ENCODE measurements at regions not wholly inside any gene's neighbourhood (a gene's known extent, or its start where the extent isn't known, plus 50 kb on each side); places are given as distances from the start of the nearest gene placed in this dataset.

DNA sequence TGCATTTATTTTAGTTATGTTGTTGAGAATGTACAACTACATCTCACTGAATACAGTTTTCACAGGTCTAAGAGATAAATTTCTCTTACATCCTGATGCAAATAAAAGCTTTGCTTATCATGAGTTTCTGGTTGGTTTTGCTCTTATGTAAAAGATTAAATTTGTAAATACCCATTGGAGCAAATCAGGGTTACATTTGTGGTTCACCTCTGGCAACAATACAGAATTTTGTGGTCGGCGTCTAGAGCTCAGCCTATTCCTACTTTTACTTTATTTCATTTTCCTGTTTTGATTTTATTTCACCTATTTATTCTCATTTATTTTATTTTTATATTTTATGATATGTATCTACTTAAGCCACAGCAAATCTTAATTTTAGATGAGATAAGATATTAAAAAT, 271.9 kb upstream of the MARCKS start:
- TF ChIP-seq EZH2phosphoT487 (IDR thresholded peaks at IDR 0.05; ENCODE audit: borderline replicate concordance), result no peak
- no peak for TF ChIP-seq POLR2AphosphoS5 (IDR thresholded peaks at IDR 0.05; ENCODE audit: low read depth, low read length)
- TF ChIP-seq, protein P1, sequence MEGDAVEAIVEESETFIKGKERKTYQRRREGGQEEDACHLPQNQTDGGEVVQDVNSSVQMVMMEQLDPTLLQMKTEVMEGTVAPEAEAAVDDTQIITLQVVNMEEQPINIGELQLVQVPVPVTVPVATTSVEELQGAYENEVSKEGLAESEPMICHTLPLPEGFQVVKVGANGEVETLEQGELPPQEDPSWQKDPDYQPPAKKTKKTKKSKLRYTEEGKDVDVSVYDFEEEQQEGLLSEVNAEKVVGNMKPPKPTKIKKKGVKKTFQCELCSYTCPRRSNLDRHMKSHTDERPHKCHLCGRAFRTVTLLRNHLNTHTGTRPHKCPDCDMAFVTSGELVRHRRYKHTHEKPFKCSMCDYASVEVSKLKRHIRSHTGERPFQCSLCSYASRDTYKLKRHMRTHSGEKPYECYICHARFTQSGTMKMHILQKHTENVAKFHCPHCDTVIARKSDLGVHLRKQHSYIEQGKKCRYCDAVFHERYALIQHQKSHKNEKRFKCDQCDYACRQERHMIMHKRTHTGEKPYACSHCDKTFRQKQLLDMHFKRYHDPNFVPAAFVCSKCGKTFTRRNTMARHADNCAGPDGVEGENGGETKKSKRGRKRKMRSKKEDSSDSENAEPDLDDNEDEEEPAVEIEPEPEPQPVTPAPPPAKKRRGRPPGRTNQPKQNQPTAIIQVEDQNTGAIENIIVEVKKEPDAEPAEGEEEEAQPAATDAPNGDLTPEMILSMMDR (IDR thresholded peaks at IDR 0.05 in 2 of 3, conservative IDR thresholded peaks at IDR 0.05 in 1 of 3; ENCODE audit: borderline replicate concordance in 1 of 3, insufficient read depth in 1 of 3, low read depth in 2 of 3, low read length in 2 of 3), result no peak
- TF ChIP-seq, protein P2, sequence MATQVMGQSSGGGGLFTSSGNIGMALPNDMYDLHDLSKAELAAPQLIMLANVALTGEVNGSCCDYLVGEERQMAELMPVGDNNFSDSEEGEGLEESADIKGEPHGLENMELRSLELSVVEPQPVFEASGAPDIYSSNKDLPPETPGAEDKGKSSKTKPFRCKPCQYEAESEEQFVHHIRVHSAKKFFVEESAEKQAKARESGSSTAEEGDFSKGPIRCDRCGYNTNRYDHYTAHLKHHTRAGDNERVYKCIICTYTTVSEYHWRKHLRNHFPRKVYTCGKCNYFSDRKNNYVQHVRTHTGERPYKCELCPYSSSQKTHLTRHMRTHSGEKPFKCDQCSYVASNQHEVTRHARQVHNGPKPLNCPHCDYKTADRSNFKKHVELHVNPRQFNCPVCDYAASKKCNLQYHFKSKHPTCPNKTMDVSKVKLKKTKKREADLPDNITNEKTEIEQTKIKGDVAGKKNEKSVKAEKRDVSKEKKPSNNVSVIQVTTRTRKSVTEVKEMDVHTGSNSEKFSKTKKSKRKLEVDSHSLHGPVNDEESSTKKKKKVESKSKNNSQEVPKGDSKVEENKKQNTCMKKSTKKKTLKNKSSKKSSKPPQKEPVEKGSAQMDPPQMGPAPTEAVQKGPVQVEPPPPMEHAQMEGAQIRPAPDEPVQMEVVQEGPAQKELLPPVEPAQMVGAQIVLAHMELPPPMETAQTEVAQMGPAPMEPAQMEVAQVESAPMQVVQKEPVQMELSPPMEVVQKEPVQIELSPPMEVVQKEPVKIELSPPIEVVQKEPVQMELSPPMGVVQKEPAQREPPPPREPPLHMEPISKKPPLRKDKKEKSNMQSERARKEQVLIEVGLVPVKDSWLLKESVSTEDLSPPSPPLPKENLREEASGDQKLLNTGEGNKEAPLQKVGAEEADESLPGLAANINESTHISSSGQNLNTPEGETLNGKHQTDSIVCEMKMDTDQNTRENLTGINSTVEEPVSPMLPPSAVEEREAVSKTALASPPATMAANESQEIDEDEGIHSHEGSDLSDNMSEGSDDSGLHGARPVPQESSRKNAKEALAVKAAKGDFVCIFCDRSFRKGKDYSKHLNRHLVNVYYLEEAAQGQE (IDR thresholded peaks at IDR 0.05; ENCODE audit: low read depth), result no peak
- no peak for TF ChIP-seq CBX3 (IDR thresholded peaks at IDR 0.05; ENCODE audit: low read depth)
- TF ChIP-seq, protein P3, sequence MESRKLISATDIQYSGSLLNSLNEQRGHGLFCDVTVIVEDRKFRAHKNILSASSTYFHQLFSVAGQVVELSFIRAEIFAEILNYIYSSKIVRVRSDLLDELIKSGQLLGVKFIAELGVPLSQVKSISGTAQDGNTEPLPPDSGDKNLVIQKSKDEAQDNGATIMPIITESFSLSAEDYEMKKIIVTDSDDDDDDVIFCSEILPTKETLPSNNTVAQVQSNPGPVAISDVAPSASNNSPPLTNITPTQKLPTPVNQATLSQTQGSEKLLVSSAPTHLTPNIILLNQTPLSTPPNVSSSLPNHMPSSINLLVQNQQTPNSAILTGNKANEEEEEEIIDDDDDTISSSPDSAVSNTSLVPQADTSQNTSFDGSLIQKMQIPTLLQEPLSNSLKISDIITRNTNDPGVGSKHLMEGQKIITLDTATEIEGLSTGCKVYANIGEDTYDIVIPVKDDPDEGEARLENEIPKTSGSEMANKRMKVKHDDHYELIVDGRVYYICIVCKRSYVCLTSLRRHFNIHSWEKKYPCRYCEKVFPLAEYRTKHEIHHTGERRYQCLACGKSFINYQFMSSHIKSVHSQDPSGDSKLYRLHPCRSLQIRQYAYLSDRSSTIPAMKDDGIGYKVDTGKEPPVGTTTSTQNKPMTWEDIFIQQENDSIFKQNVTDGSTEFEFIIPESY (IDR thresholded peaks at IDR 0.05; ENCODE audit: extremely low read depth, insufficient replicate concordance, low read length), result no peak
- TF ChIP-seq EZH2 (IDR thresholded peaks at IDR 0.05), result no peak
- TF ChIP-seq SP1 (IDR thresholded peaks at IDR 0.05; ENCODE audit: low read depth), result no peak
- TF ChIP-seq CEBPB (IDR thresholded peaks at IDR 0.05; ENCODE audit: low read depth), result no peak
- TF ChIP-seq YY1 (IDR thresholded peaks at IDR 0.05; ENCODE audit: extremely low read depth, insufficient replicate concordance, low read depth, low read length), result no peak
- no peak for TF ChIP-seq RAD21 (IDR thresholded peaks at IDR 0.05; ENCODE audit: low read depth)
